ENCODE measurements at regions not wholly inside any gene's neighbourhood (a gene's known extent, or its start where the extent isn't known, plus 50 kb on each side); places are given as distances from the start of the nearest gene placed in this dataset.

- Histone ChIP-seq H3K36me3 (ENCODE audit: low read depth) (no peaks in the 10 kb centered on the region), H3K27me3 (ENCODE audit: insufficient read depth, poor library complexity, severe bottlenecking) (no peaks in the 10 kb centered on the region), H3K4me1 (ENCODE audit: insufficient read depth, poor library complexity, severe bottlenecking) (no peaks in the 10 kb centered on the region), H3K4me3 (ENCODE audit: severe bottlenecking) (no peak overlapping the region), H3K9me3 (ENCODE audit: severe bottlenecking) (no peaks in the 10 kb centered on the region), H3K27ac (ENCODE audit: poor library complexity, severe bottlenecking) (no peak overlapping the region)
- ATAC-seq (ENCODE audit: low read depth) (no peak), DNase-seq (ENCODE audit: low spot score) (no peak)
- no peak for TF ChIP-seq CTCF (IDR thresholded peaks at IDR 0.05; ENCODE audit: poor library complexity, severe bottlenecking)
Measured at GRCh38 chrX:28321286-28321685, 266.0 kb upstream of the IL1RAPL1 start.

GRCh38 chrX:28312965-28313364 is 274.3 kb upstream of the IL1RAPL1 start:
- no peaks in the 10 kb centered on the region for H3K9me3 ChIP-seq (ENCODE audit: severe bottlenecking)
- ATAC-seq (ENCODE audit: low read depth) (no peak), DNase-seq (ENCODE audit: low spot score) (no peak)
- H3K4me1 ChIP-seq (ENCODE audit: insufficient read depth, poor library complexity, severe bottlenecking), result no peaks in the 10 kb centered on the region
- H3K27me3 ChIP-seq (ENCODE audit: insufficient read depth, poor library complexity, severe bottlenecking), result no peaks in the 10 kb centered on the region
- H3K36me3 ChIP-seq (ENCODE audit: low read depth), result no peaks in the 10 kb centered on the region
- no peak overlapping the region for H3K4me3 ChIP-seq (ENCODE audit: severe bottlenecking)
- TF ChIP-seq CTCF (IDR thresholded peaks at IDR 0.05; ENCODE audit: poor library complexity, severe bottlenecking), result no peak
- no peak overlapping the region for H3K27ac ChIP-seq (ENCODE audit: poor library complexity, severe bottlenecking)

- Histone ChIP-seq H3K36me3 (ENCODE audit: low read depth) (no peaks in the 10 kb centered on the region), H3K9me3 (ENCODE audit: severe bottlenecking) (no peaks in the 10 kb centered on the region), H3K27me3 (ENCODE audit: insufficient read depth, poor library complexity, severe bottlenecking) (no peaks in the 10 kb centered on the region), H3K27ac (ENCODE audit: poor library complexity, severe bottlenecking) (no peak overlapping the region), H3K4me1 (ENCODE audit: insufficient read depth, poor library complexity, severe bottlenecking) (no peaks in the 10 kb centered on the region), H3K4me3 (ENCODE audit: severe bottlenecking) (no peak overlapping the region)
- no peak for ATAC-seq (ENCODE audit: low read depth)
- DNase-seq (ENCODE audit: low spot score), result no peak
- TF ChIP-seq CTCF (IDR thresholded peaks at IDR 0.05; ENCODE audit: poor library complexity, severe bottlenecking), result no peak
Measured at GRCh38 chrX:28312259-28312658, 275.0 kb upstream of the IL1RAPL1 start.

GRCh38 chrX:28311466-28311865 is 275.8 kb upstream of the IL1RAPL1 start:
- Histone ChIP-seq H3K4me1 (ENCODE audit: insufficient read depth, poor library complexity, severe bottlenecking) (no peaks in the 10 kb centered on the region), H3K4me3 (ENCODE audit: severe bottlenecking) (no peak overlapping the region), H3K27me3 (ENCODE audit: insufficient read depth, poor library complexity, severe bottlenecking) (no peaks in the 10 kb centered on the region), H3K27ac (ENCODE audit: poor library complexity, severe bottlenecking) (no peak overlapping the region), H3K36me3 (ENCODE audit: low read depth) (no peaks in the 10 kb centered on the region), H3K9me3 (ENCODE audit: severe bottlenecking) (no peaks in the 10 kb centered on the region)
- ATAC-seq (ENCODE audit: low read depth), result no peak
- TF ChIP-seq CTCF (IDR thresholded peaks at IDR 0.05; ENCODE audit: poor library complexity, severe bottlenecking), result no peak
- no peak for DNase-seq (ENCODE audit: low spot score)

- Histone ChIP-seq H3K4me3 (ENCODE audit: severe bottlenecking) (no peak overlapping the region), H3K9me3 (ENCODE audit: severe bottlenecking) (no peaks in the 10 kb centered on the region), H3K36me3 (ENCODE audit: low read depth) (no peaks in the 10 kb centered on the region), H3K4me1 (ENCODE audit: insufficient read depth, poor library complexity, severe bottlenecking) (no peaks in the 10 kb centered on the region), H3K27ac (ENCODE audit: poor library complexity, severe bottlenecking) (no peak overlapping the region), H3K27me3 (ENCODE audit: insufficient read depth, poor library complexity, severe bottlenecking) (no peaks in the 10 kb centered on the region)
- no peak for ATAC-seq (ENCODE audit: low read depth)
- no peak for DNase-seq (ENCODE audit: low spot score)
- no peak for TF ChIP-seq CTCF (IDR thresholded peaks at IDR 0.05; ENCODE audit: poor library complexity, severe bottlenecking)
Measured at GRCh38 chrX:28303486-28303885, 283.8 kb upstream of the IL1RAPL1 start.
